GM21619 (cell line): ENCODE measurements at regions not wholly inside any gene's neighbourhood (a gene's known extent, or its start where the extent isn't known, plus 50 kb on each side); places are given as distances from the start of the nearest gene placed in this dataset.
"Not testable (repeated sequence)": the region's sequence is repeated elsewhere in the genome, so short reads cannot be mapped to it uniquely, and the experiment has no call there.

Experiments
- ATAC-seq: cut with Tn5 transposase; IDR thresholded peaks from one replicate; pipeline ENCODE4 v1.9.1; 2021; ENCODE audit not compliant: unreplicated experiment

GRCh38 chr9:22216730-22217172, 207.6 kb upstream of the CDKN2B start:
- ATAC-seq, result no peak

GRCh38 chr9:22217254-22217653, 208.1 kb upstream of the CDKN2B start:
- ATAC-seq, result no peak

- not testable (repeated sequence) for ATAC-seq
These were observed 216.8 kb upstream of the CDKN2B start for GRCh38 chr9:22225856-22226255.

- no peak for ATAC-seq
These were observed 218.6 kb upstream of the DMRTA1 start for GRCh38 chr9:22227986-22228385.

- ATAC-seq, result no peak
These were observed 218.1 kb upstream of the DMRTA1 start for GRCh38 chr9:22228542-22228941.

- ATAC-seq, result no peak
These were observed 217.6 kb upstream of the DMRTA1 start for GRCh38 chr9:22229069-22229468.

GRCh38 chr9:22231309-22231708, 215.3 kb upstream of the DMRTA1 start:
- ATAC-seq, result not testable (repeated sequence)

GRCh38 chr9:22232971-22233370, 213.7 kb upstream of the DMRTA1 start:
- ATAC-seq, result no peak

- no peak for ATAC-seq
These were observed 208.9 kb upstream of the DMRTA1 start for GRCh38 chr9:22237497-22238363.

- no peak for ATAC-seq
These were observed 207.6 kb upstream of the DMRTA1 start for GRCh38 chr9:22238809-22239684.

GRCh38 chr9:22240619-22241018, 206.0 kb upstream of the DMRTA1 start:
- ATAC-seq, result peak; percentile 78

GRCh38 chr9:22241024-22241423, 205.6 kb upstream of the DMRTA1 start:
- no peak for ATAC-seq

GRCh38 chr9:22241611-22242010, 205.0 kb upstream of the DMRTA1 start:
- ATAC-seq, result no peak

GRCh38 chr9:22244139-22245011, 202.2 kb upstream of the DMRTA1 start:
- no peak for ATAC-seq

GRCh38 chr9:22255337-22255736, 191.3 kb upstream of the DMRTA1 start:
- no peak for ATAC-seq

- no peak for ATAC-seq
These were observed 190.2 kb upstream of the DMRTA1 start for GRCh38 chr9:22256381-22256780.

GRCh38 chr9:22257026-22257816, 189.4 kb upstream of the DMRTA1 start:
- no peak for ATAC-seq

- ATAC-seq, result no peak
These were observed 181.6 kb upstream of the DMRTA1 start for GRCh38 chr9:22265038-22265437.

GRCh38 chr9:22265534-22265933, 181.1 kb upstream of the DMRTA1 start:
- ATAC-seq, result no peak

GRCh38 chr9:22274477-22274876, 172.1 kb upstream of the DMRTA1 start:
- ATAC-seq, result no peak
